ENCODE measurements at regions not wholly inside any gene's neighbourhood (a gene's known extent, or its start where the extent isn't known, plus 50 kb on each side); places are given as distances from the start of the nearest gene placed in this dataset.

DNA sequence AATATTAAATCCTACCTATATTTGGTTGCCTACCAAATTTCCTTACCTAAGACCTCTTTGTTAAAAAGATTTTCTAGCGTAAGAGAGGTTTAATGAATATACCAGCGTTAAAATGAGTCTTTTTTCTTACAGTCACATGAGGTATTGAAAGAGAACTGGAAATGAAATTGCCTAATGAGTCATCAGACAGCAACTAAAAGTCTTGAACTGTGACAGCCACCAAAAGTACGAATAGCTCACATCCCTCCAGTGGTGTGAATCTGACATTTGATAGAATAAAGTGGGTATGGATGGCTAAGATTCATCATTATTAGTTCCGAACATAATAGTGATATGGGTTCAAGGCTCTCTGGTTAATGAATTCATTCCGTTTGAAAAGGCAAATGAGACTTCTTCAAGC, 1297.3 kb downstream of the AACS start:
- DNase-seq (ENCODE audit: low read depth in 2 of 2), result no peak

DNA sequence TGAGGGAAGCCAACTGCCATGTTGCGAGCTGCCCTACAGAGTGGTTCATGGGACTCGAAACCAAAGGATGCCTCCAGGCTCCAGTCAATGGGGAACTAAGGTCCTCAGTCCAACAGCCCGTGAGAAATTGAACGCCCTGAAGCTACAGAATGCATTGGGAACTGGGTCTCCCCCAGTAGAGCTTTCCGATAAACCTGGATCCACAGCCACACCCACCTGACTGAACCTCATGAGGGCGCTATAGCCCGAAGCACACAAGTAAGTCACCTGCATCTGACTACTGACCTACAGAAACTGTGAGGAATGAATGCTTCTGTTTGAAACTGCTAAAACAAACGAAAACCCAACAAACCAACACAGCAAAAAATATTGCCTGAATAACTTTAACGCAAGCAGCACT, 1297.7 kb downstream of the AACS start:
- DNase-seq (ENCODE audit: low read depth in 2 of 2), result no peak

DNA sequence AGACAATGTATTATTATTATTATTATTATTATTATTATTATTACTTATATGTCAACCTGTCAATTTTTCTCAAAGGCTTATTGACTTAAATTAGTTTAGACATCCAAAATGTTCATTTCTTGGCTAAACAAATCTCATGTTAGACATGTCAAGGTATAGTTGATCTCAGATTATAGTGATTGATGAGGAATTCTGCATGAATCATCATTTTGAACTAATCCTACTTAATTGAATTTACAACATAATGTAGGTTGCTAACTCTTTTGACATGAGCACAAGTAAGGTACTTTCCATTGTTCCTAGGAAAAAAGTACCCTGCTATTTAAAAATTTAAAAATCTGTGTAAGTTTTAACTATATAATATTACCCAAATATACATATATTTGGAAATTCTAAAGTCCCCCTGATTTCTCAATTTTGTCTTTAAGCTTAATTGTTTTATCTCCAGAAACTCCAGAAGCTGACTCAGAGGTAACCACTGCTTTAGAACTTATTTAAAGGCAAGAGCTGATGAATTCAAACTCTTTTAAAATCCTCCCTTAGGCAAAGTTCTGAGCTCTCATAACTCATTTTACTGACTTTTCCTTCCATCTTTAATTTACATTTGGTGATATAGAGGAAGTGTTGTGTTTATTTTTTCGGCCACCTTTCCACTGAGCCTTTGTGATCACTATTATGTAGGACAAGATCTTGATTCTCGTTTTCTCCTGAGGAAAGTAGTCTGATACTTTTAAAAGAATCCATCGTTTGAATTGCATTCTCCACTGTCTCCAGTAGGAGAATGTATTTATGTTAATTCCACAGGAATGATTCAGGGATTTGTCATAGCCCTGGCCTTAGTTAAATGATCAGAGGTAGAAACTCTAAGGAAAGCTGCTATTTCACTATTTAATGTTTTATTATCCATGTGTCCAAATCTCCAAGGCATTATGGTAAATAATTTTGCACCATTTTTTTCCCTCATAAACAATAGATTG, 1304.5 kb downstream of the AACS start:
- DNase-seq (ENCODE audit: low read depth in 2 of 2), result no peak

DNA sequence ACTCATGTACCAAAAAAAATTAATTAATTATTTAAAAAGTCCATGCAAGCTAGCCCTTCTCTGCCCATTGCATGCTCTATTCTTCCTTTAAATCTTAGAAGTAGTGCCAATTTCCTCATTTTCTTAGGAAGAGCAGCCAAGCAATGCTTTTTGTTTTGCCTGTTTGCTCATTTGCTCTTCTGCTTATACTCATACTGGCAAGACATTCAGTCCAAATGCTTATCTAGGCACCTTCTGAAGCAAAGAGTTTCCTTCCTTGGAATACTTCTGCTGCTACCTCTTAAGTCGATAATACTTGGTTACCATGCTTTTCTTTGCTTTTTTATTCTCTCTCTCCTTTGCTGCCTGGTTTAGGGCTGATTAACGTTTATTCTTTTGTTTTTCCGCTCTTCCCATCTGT, 1318.3 kb downstream of the AACS start:
- DNase-seq (ENCODE audit: low read depth in 2 of 2), result no peak

DNA sequence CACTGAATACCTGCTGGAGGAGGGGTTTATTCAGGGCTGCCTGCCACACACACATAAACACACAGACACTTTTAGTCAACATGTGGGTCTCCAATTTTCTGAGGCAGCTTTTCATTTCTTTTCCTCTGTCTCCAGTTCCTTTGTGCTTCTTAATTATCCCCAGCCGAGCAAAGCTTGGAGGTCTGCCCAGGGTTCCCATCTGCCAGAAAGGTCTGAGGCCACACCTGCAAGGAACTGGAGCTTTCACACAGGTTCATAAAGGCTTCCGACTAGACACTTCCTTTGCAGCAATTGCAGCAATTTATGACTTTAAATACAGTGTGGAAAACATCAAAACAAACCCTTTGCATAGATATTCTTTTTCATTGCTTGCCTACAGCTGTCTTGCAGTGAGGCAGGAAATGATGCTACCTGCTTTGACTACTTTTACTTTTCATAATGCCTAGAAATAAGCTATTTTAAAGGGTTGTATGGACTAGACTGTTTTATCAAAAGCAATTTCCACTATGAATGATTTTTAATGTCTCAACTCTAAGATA, 1318.9 kb downstream of the AACS start:
- no peak for DNase-seq (ENCODE audit: low read depth in 2 of 2)

DNA sequence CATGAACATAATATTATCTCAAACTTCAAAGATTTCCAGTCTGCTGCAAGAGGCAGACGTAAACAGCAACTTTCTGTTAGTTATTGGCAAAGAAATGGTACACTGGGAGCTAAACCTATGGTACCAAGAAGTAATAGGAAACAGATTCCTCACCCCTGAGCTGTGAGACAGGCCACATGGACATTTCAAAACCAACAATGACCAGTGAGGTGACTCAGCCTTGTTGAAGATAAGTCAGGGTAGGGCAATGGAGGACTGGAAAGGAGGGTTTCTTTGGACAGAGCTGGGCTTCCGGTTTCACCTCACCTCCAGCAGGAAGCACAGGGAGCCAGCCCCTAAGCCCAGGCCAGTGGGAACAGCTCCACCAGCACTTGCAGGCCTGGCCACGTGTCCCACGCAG, 1320.5 kb downstream of the AACS start:
- no peak for DNase-seq (ENCODE audit: low read depth in 2 of 2)

DNA sequence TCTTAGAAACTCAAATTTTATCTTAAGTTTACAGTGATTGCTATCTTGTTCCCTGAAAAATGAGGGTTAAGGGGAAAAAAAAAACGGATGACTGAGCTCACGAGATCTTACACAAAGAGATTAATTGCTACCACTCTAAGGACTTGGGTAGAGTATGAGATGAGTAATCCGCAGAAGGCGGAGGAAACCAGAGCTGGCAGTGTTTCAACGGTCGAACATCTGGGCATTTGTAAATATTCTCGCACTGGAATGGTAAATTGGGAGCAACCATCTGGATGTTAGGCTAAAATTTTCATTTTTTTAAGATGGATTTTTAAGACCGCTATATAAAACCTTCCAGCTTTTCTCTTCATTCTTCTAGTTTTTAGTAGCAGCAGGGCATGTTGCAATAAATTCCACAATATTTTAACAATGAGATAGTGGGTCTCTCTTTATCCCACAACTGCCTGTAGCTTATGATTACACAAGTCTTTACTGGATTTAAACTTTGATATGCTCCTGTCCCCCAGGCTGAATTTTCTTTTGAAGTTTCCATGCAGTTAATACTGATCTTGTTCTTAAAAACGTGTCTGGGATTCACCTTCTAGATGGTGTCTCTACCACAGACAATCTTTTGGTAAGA, 1324.1 kb downstream of the AACS start:
- no peak for DNase-seq (ENCODE audit: low read depth in 2 of 2)

DNA sequence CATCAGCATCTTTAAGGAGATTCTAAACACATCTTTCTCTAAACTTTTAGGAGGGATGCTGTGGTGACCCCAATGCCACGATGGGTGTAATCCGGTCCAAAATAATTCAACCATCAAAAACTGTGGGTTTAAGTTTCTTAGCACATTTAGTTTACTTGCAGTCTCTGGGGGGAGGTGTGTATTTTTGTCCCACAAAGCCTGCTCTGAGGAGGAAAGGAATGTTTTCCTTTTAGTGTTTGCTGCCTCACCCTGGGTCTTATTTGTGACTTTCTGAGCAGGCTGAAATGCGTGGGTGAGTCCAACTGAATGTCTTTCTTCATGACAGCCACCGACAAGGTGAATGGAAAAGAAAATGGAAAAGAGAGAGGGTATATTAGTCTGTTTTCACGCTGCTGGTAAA, 1324.7 kb downstream of the AACS start:
- no peak for DNase-seq (ENCODE audit: low read depth in 2 of 2)

DNA sequence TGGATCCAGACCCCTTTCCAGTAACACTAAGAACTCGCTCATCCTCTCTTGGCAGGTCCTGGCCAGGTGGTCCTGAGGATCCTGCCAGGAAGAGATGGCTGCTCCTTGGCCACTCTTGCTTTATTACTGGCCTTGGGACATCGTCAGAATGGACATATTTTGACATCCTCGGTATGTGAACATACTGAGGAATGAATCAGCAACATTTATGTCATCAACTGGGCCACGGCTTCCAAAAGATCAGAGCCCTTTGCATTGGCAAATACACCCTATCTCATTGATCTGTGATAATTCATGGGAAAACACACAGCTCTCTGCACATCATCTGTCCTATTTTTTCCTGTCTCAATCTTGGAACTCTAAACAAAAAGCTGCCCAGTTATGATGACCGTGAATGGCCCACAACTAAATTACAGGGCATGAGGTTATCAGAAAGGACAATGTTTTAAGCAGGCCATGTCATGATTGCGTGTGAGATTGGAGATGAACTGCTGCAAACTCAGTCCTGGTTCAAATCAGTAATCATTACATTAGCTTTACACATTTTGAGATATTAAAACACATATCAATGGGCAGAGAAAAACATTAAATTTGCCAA, 1325.8 kb downstream of the AACS start:
- no peak for DNase-seq (ENCODE audit: low read depth in 2 of 2)

DNA sequence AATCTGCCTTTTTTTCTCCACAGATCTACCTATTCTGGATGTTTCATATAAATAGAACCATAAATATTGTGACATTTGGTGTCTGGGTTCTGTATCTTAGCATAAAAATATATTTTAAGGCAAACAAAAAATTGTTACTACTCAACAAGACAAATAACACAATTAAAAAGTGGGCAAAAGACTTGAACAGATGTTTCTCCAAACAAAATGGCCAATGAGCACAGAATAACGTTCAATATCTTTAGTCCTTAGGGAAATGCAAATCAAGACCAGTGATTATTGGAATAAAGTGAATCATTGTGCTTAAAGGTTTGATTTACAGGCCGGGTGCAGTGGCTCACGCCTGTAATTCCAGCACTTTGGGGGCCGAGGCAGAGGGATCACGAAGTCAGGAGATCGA, 1331.3 kb downstream of the AACS start:
- no peak for DNase-seq (ENCODE audit: low read depth in 2 of 2)

DNA sequence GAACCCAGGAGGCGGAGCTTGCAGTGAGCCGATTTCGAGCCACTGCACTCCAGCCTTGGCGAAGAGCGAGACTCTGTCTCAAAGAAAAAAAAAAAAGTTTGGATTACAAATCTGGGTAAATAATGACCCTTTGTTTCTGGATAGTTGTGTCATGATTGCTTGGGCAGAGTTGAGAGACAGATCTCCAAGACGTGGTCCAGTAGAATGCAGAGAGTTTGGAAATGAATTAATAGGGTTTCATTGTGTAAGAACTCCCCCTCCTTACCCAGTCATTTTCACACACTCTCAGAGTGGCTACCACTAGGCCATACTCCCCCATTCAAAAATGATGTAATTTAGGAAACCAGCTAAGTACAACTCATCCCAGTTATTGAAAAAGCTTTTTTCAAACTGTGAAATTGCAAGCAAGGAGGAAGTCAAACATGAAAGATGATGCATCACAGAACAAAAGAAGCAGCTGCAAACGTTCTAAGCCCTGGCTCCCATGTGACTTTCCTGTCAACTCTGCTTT, 1331.9 kb downstream of the AACS start:
- no peak for DNase-seq (ENCODE audit: low read depth in 2 of 2)

DNA sequence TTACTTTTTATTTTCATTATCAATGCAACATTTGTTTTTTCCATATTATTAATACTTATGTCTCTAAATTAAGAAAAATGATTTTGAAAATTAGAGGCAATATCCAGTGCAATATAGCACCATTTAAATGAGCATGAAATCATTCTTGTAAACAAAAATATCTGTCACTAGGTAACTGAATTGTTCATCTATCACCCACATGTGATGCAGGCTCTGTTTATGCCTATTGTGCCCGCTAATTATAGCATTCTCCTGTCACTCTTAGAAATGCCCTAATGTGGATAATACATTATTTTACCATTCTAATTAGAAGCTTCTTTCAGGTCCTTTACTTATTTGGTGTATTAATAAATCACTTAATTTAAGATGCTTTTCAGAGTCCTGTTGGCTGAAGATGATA, 1332.4 kb downstream of the AACS start:
- DNase-seq (ENCODE audit: low read depth in 2 of 2), result no peak

DNA sequence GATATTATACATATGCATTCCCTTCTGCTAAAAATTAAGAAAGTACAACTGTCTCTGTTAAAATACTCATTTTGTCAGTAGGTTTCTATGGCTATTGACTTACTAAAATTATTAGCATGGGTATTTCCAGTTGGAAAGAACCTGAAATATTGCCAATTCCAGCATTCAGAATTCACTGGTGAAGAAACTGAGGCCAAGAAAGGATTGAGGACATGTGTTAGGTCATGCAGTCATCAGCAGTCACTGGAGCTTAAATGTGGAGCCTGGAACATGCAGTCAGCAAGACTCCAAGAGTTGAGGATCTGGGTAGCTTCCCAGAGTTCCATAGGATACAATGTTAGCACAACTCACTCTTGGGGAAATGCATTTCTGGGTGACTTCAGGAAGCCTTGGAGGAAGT, 1335.6 kb downstream of the AACS start:
- DNase-seq (ENCODE audit: low read depth in 2 of 2), result no peak

DNA sequence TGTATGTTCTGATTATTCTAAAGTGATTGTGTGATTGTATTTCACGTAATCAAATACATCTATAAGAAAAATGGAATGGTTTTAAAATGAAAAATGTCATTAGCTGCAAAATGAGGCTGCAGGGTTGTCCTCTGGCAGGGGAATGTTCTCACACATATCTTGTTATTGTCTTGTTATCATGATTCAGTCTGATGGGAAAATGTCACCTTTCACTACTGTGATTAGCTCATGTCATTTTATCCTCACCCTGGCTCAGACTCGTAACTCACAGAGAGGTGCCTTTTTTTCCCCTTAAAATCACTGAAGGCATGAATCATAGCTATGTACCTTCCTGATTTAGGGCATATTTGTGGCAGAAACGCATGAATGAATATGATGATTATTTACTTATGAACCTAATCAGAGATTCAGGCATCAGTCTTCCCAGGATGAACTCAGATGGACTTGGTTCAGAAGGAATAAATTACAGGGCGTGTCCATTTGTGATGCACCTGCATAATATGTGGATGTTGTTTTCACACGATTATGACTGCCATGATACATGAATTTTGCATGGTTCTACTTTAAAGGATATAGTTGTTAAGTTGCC, 1339.2 kb downstream of the AACS start:
- no peak for DNase-seq (ENCODE audit: low read depth in 2 of 2)

DNA sequence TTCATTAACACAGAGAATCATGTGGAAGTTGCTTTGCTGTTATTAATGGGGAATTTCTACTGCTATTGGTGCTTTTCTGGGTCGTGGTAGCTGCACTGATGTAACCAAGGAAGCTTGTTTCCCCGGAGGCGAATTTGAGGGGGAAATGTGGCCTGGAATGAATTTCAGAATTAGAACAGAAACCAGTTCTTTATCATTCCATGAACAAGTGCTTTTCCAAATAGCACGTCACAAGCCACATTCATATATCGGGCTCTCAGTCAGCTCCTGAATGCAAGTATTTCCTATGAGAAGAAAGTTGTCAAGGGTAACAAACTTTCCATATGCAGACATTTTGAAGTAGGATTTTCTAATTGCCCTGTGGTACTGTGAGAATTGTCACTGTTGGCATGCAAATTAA, 1353.2 kb downstream of the AACS start:
- DNase-seq (ENCODE audit: low read depth in 2 of 2), result no peak

DNA sequence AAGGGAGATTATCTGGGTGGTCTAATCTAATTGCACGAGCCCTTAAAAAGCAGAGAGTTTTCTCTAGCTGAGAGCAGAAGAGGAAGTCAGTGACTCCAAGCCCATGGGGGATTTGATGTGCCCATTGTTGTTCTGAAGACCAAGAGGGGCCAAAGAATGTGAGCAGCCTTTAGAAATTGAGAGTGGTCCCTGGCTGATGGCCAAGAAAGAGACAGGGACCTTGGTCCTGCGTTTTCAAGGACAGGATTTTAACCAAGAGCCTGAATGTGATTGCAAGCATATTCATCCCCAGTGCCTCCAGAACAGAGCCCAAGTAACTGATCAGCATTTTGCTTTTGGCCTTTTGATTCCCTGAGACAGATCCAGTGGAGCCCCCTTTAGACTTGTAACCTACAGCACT, 1353.9 kb downstream of the AACS start:
- no peak for DNase-seq (ENCODE audit: low read depth in 2 of 2)

DNA sequence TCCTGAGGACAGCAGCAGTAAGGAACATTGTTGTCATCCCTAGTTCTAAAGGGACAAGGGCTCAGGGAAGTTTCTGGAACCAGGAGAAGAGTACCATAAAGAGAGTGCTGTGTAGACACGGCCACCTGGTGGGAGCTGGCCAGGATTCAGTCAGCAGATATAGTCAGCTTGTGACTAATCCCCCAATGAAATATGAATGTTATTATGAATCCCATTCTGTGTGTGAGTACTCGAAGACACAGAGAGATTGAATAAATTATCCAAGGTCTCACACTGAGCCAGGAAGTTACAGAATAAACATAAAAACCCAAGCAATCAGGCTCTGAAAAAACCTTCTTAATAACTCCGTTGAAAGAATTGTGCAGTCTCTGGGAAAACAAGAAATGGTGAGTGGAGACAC, 1359.5 kb downstream of the AACS start:
- DNase-seq (ENCODE audit: low read depth in 2 of 2), result no peak

DNA sequence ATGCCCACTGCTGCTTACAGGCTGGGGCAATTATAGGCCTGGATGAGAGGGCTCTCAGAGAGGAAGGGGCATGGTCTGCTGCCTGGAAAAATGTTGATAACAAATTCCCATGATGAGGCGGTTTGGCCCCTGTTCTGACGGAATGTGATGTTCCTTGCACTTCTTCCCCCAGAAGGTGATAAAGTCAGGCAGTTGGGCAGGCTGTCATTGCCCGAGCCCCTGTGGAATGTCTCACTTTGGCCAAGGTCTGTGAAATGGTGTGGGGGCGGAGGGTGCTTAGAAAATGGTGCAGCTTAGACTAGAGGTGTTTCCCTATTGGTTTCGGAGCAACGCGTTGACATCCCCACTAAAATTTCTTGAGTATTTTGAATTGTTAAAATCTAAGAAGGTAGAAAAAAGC, 1360.0 kb downstream of the AACS start:
- no peak for DNase-seq (ENCODE audit: low read depth in 2 of 2)

DNA sequence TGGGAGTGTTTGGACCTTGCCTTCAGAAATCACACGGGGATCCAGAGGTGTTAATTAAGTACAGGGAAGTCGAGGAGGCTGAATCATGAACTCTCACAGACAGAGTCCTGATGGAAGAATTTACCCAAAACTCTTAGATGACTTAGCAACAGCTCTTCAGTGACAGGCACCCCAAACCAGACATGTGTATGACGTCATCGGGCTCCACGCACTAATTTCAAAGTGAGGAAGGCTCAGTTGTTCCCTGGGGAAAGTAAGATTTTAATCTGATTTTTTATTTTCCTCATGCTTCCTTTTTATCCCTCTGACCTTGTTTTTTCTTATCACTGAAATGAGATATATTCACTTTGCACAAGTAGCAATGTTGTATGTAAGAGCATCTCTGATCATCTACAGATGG, 1363.5 kb downstream of the AACS start:
- DNase-seq (ENCODE audit: low read depth in 2 of 2), result no peak

DNA sequence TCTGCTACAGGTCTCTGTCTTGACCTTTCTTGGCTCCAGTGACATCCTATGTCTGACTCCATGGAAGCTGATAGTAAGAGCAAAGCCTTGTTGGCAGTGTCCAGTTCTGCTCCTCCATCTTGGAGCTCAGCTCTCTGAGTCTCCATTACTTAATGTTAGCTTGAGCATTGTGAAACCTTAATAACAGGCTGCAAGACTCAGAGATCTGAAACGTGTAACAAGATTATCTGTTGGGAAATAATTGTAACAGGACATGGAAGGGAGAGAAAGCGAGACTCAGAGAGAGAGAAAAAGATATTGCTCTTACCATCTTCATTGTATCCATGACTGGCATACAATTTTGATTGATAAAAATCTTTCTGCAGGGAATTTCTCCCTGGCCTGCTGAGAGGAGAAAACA, 1365.7 kb downstream of the AACS start:
- no peak for DNase-seq (ENCODE audit: low read depth in 2 of 2)

DNA sequence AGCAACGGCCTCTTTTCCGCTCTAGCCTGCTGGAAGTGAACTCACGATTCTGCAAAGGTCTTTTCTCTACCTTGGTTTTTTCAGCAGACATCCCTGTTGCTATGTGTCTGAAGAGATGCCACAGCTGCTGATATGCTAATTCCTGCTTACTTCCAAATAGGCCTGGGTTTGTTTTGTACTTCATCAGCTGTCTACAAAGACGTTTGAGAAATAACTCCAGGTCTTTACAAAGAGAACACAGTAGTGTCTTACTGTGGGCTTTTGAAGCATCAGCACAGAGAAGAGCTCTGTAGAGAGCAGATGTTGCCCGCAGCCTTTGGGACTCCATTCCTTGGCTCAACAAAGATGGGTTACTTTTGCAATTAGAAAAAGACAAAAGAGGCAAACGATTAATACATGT, 1366.5 kb downstream of the AACS start:
- DNase-seq (ENCODE audit: low read depth in 2 of 2), result no peak

DNA sequence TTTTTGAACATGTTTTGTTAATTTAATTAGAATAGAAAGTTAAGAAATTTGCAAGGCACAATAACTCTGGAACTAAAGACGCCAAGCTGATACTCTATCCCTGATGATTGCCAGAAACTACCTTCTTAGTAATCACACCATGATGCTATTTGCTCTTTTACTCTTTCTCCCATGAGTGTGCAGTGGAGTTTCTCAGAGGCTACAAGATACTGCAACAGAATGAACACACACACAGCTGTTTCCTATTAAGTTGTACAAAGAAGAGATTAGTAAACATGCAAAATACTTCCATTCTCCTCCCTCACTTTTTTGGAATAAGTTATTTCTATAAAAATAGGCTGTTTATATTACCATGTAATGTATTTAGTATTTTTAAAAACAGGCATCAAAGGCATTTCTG, 1367.5 kb downstream of the AACS start:
- no peak for DNase-seq (ENCODE audit: low read depth in 2 of 2)

Data from activated CD4-positive, alpha-beta T cell treated with anti-CD3 and anti-CD28 coated beads for 24 hours (primary cell).